Ishikawa (cell line): ENCODE measurements at regions not wholly inside any gene's neighbourhood (a gene's known extent, or its start where the extent isn't known, plus 50 kb on each side); places are given as distances from the start of the nearest gene placed in this dataset.

Source experiments
- CEBPB ChIP-seq: IDR thresholded peaks from 2 replicates; pipeline ENCODE4 v1.6.1; 2012
- EP300 ChIP-seq: IDR thresholded peaks from 2 replicates; pipeline ENCODE4 v1.6.1; 2012; ENCODE audit warnings: borderline replicate concordance
- MAX ChIP-seq: IDR thresholded peaks from 2 replicates; pipeline ENCODE4 v1.6.1; 2012
- NFIC ChIP-seq: IDR thresholded peaks from 2 replicates; pipeline ENCODE4 v1.6.1; 2012
- RAD21 ChIP-seq: IDR thresholded peaks from 2 replicates; pipeline ENCODE4 v1.6.1; 2012; ENCODE audit warnings: low read depth
- REST ChIP-seq: IDR thresholded peaks from 2 replicates; pipeline ENCODE4 v1.6.1; 2012; ENCODE audit warnings: low read depth, mild to moderate bottlenecking
- TAF1 ChIP-seq: IDR thresholded peaks from 2 replicates; pipeline ENCODE4 v1.6.1; 2012; ENCODE audit warnings: low read depth, mild to moderate bottlenecking
- TCF12 ChIP-seq: IDR thresholded peaks from 2 replicates; pipeline ENCODE4 v1.6.1; 2012; ENCODE audit warnings: low read depth
- TEAD4 ChIP-seq: IDR thresholded peaks from 2 replicates; pipeline ENCODE4 v1.6.1; 2012
- USF1 ChIP-seq: IDR thresholded peaks from 2 replicates; pipeline ENCODE4 v1.6.1; 2012
- YY1 ChIP-seq: IDR thresholded peaks from 2 replicates; pipeline ENCODE4 v1.6.1; 2012; ENCODE audit warnings: low read depth

- TF ChIP-seq NFIC: no peak
- TF ChIP-seq RAD21: no peak
- TF ChIP-seq TEAD4: no peak
- TF ChIP-seq CEBPB: no peak
- TF ChIP-seq TCF12: no peak
- TF ChIP-seq REST: no peak
- TF ChIP-seq TAF1: no peak
- TF ChIP-seq USF1: no peak
- no peak for TF ChIP-seq MAX
- TF ChIP-seq YY1: no peak
- TF ChIP-seq EP300: no peak
Observed at GRCh38 chr9:87093777-87094176, 146.5 kb upstream of the GAS1 start.
